Kidney tubule cell (primary cell): ENCODE measurements at regions not wholly inside any gene's neighbourhood (a gene's known extent, or its start where the extent isn't known, plus 50 kb on each side); places are given as distances from the start of the nearest gene placed in this dataset.
A peak's percentile ranks its signal among the peaks of the same experiment; 100 is the strongest.
"Not testable (repeated sequence)": the region's sequence is repeated elsewhere in the genome, so short reads cannot be mapped to it uniquely, and the experiment has no call there.

ENCODE experiments used
- DNase-seq: peaks from one replicate; pipeline ENCODE4 v3.0.0-alpha.2; 2018; ENCODE audit warnings: low spot score

DNA sequence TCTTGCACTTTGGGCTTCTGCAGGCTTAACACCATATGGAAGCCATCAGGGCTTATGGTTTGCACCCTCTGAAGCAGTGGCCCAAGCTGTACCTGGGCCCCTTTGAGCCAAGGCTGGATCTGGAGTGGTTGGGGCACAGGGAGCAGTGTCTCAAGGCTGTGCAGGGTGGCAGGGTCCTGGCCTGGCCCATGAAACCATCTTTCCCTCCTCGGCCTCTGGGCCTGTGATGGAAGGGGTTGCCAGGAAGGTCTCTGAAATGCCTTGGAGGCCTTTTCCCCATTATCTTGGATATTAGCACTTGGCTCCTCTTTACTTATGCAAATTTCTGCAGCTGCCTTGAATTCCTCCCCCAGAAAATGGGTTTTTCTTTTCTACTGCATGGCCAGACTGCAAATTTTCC is 134.7 kb upstream of the USP9X start:
- no peak for DNase-seq

DNA sequence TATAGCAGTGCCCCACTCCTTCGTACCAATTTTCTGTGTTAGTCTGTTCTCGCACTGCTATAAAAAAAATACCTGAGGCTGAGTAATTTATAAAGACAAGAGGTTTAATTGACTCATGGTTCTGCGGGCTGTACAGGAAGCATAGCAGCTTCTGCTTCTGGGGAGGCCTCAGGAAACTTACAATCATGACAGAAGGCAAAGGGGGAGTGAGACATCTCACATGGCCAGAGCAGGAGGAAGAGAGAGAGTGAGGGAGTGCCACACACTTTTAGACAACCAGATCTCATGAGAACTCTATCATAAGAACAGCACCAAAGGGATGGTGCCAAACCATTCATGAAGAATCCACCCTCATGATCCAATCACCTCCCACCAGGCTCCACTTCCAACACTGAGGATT is 133.8 kb upstream of the USP9X start:
- DNase-seq, result not testable (repeated sequence)

DNA sequence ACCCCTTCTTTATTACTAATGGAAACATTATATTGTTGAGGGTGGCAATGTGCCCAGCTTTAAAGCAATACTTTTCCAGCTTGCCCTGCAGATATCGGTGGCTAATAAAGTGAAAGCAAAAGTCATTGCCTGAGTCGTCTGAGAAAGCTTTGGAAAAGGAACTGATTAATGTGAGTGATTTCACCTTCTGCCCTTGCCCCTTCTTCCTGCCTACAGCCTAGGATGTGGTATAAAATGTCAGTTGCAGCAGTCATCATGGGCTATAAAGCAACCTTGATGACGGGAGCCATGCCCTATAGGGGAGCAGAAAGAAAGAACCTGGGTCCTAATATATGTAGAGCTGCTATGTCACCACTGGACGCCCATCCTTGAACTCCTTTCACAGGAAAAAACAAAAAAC is 132.4 kb upstream of the USP9X start:
- DNase-seq, result peak; percentile 42

DNA sequence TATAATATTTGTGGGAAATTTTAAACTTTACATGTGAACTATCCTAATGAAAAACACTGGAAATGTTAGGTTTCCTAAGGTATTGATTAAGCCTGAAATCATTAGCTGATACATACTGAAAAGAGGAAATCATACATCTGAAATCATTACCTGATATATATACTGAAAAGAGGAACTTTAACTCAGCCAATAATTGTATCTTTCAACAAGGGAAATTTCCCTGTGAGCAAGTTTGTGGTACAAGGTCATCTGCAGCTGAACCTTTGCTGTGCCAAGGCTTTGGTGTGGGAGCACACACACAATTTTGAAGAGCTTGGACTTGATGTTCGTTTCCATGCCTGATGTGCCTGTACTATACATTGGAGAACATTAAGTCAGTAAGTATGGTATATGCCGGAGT is 131.9 kb upstream of the USP9X start:
- DNase-seq, result no peak

DNA sequence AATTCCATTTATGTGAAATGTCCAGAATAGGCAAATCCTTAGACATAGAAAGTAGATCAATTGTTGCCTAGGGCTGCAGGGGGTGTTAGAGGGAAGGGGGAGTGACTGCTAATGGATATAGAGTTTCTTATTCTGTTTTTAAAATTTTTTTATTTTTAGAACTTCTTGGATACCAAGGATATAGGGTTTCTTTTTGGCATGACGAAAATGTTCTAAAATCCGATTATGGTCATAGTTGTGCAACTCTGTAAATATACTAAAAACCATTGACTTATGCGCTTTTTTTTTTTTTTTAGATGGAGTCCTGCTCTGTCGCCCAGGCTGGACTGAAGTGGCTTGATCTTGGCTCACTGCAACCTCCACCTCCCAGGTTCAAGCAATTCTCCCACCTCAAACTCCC is 125.2 kb upstream of the USP9X start:
- DNase-seq, result no peak

DNA sequence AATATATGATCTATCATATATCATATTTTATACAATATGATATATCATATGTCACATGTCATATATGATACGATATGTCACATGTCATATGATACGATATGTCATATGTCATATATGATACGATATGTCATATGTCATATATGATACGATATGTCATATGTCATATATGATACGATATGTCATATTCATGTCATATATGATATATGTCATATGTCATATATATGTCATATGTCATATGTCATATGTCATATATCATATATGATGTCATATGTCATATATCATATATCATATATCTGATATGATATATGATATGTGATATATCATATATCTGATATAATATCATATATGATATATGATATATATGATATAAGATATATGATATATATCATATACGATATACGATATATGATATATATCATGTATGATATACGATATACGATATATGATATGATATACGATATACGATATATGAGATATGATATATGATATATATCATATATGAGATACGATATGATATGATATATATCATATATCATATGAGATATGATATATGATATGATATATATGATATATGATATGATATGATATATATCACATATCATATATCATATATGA is 122.3 kb upstream of the USP9X start:
- no peak for DNase-seq

DNA sequence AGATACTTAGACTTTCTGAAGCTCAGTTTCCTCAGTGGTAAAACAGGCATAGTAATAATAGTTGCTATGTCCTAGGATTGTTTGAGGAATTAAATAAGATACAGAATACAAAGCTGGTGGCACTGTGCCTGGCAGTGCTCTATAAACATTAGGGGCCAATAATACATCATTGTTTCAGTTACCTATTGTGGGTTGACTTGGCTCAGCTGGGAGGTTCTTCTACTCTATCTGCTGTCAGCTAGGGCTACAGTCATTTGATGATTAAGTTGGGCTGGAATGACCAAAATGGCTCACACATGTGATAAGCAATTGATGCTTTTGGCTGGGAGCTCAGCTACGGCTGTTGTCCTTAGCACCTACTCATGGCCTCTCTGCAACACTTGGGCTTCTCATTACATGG is 121.2 kb upstream of the USP9X start:
- DNase-seq, result no peak

DNA sequence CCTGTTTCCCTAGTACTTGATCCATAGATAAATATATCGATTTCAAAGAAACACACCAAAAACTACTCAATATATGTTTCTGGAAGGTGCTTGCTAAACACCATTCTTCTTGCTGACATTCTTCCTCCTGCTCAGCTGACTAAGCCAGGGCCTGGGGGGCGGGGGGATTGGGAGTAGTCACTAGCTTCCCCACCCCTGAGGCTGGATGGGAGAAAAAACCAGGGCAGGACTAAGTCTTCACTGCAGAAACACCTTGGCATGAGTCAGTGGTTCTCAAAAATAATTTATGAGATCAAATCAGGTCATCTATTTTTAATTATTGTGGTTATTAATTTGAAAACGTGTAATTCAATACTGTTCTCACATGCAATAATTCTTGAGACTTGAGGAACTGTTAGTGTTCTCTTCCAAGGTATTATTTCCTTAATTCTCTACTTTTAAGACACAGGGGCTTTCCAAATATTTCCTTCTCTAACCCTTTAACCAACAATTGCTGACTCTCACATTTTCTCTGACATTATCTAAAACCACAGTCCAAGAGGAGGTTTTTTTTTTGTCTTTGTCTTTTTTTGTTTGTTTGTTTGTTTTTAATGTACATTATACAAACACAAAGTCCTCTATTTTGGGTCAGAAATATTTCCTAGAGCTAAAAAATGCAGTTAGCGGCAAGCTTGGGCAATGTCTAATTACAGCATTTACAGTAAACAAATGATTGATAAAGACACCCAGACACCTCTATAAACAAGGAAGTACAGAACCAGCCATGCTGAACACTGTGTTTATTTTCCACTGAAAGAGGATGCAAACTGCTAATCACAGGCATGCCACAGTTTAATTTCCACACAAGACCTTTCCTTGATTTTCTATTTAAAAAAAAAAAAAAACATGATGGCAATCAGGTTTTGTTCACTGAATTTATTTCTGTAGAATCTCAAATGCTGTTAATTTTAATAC is 120.3 kb upstream of the USP9X start:
- peak; percentile 28 for DNase-seq

DNA sequence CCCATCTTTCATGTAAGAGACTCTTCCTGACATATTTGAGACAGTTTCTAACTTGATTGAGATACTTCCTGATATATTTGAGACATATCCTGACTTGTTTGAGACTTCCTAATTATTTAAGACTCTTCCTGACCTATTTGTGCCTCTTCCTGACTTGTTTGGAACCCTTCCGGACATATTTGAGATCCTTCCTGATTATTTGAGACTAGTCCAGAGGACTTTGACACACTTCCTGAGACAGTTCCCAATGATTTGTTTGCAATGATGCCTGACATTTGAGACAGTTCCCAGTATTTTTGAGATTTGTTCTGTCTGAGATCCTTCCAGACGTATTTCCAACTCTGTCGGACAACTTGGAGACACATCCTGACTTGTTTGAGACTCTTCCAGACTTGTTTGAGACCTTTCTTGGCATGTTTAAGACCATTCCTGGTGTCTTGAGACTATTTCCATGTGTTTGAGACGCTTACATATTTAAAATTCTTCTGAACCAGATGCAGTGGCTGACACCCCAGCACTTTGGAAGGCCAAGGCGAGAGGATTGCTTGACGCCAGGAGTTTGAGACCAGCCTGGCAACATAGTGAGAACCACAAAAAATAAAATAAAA is 118.9 kb upstream of the USP9X start:
- no peak for DNase-seq

DNA sequence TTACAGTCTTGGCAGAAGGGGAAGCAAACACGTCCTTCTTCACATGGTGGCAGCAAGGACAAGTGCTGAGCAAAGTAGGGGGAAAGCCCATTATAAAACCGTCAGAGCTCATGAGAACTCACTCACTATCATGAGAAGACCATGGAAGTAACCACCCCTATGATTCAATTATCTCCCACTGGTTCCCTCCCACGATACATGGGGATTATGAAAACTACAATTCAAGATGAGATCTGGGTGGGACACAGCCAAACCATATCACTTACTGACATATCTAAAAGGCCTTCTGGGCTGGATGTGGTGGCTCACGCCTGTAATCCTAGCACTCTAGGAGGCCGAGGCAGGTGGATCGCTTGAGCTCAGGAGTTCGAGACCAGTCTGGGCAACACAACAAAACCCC is 117.1 kb upstream of the USP9X start:
- no peak for DNase-seq

DNA sequence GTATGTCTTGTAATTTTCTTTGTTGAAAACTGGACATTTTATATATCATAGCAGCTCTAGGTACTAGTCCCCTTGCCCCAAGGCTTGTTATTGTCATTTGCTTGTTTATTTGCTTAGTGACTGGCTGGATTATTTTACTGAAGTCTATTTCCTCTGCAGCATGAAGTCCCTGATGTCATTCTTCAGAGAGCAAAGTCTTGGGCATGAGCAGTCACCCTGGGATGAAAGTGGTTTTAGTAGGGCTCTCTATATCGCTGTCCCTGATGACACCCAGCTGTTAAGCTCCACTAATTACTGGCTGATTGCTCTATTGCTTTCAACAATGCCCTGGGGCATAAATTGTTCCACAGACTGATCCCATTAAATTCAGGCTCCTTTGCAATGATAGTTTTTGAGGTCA is 113.5 kb upstream of the USP9X start:
- DNase-seq, result peak; percentile 28

DNA sequence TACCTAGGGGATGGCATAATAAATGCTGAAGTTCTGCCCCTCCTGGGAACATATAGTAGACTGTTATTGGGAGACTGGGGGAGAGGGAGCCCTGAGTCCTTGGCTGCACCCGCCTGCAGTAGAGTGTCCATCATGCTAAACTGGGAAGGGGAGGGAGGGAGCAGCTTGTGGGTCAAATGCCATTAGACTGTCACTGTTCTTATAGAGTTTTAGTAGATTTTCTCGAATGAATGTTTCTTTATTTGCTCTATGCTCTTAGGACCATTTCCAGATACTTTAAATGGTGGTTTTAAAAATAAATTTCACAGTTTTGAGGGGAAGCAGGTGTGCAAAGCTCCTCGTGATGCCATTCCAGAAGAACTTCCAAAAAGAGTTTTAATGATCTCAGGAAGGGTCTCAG is 111.6 kb upstream of the USP9X start:
- DNase-seq, result no peak

DNA sequence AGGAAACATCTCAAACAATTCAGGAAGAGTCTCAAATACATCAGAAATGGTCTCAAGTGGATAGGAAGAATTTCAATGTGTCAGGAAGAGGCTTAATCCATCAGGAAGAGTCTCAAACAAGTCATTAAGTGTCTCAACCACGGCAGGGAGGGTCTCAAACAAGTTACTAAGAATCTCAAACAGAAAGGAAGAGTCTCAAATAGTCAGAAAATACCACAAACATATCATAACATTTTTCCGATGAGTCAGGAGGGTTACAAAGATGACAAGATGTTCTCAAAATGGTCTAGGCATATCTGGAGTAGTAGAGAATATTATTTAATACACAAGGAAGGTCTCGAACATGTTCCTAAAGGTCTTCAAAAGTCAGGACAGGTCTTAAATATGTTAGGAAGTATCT is 109.3 kb upstream of the USP9X start:
- DNase-seq, result no peak

DNA sequence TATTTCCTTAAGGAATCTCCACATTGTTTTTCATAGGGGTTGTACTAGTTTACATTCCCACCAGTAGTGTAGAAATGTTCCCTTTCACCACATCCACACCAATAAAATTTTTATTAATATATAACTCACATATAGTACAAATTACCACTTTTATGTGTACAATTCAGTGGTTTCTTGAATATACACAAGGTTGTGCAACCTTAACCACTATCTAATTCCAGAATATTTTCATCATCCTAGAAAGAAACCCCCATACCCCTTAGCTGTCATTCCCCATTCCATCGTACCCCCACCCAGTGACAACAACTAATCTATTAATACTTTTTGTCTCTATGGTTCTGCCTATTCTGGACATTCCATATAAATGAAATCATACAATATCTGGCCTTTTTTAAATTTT is 108.3 kb upstream of the USP9X start:
- DNase-seq, result no peak

DNA sequence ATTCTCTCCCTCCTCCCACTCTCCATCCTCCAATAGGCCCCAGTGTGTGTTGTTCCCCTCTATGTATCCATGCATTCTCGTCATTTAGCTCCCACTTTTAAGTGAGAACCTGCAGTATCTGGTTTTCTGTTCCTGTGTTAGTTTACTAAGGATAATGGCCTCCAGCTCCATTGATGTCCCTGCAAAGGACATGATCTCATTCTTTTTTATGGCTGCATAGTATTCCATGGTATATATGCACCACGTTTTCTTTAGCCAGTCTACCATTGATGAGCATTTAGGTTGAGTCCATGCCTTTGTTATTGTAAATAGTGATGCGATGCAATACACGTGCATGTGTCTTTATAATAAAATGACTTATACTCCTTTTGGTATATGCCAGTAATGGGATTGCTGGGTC is 100.3 kb upstream of the USP9X start:
- no peak for DNase-seq

DNA sequence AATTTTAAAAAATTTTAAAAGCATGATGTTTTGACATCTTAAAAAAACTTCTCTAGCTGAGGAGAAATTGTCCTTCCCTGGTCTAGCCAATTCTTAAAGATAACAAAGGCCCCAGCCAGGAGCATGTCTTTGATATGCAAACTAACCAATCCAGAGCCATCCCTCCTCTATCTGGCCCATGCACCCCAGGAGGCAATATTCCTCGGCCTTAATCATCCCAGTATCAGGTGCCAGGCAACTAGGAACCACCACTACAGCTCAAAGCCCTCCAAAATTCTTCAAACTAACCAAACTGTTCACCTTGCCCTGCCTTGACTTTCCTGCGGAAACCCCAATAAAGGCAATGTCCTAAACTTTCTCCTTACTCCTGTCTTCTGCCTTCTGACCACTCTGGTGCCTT is 97.8 kb upstream of the USP9X start:
- no peak for DNase-seq

DNA sequence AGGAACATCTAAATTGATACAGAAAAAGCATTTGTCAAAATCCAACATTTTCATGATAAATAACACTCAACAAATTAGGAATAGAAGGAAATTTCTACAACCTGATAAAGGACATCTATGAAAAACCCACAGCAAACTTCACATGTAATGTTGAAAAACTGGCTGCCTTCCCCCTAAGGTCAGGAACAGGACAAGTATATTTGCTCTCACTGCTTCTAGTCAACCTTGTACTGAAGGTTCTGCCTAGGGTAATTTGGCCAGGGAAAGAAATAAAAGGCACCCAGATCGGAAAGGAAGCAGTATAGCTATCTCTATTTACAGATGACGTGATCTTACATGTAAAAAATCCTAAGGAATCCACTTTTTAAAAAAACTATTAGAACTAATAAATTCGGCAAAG is 97.1 kb upstream of the USP9X start:
- DNase-seq, result no peak

DNA sequence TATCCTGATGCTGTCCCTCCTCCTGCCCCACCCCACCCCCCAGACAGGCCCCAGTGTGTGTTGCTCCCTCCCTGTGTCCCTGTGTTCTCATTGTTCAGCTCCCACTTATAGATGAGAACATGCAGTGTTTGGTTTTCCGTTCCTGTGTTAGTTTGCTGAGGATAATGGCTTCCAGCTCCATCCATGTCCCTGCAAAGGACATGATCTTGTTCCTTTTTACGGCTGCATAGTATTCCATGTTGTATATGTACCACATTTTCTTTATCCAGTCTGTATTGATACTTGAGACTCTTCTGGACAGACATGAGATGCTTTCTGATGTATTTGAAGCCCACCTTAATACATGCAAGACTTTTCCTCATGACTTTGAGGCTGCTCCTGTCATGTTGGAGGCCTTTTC is 91.8 kb upstream of the USP9X start:
- DNase-seq, result not testable (repeated sequence)

DNA sequence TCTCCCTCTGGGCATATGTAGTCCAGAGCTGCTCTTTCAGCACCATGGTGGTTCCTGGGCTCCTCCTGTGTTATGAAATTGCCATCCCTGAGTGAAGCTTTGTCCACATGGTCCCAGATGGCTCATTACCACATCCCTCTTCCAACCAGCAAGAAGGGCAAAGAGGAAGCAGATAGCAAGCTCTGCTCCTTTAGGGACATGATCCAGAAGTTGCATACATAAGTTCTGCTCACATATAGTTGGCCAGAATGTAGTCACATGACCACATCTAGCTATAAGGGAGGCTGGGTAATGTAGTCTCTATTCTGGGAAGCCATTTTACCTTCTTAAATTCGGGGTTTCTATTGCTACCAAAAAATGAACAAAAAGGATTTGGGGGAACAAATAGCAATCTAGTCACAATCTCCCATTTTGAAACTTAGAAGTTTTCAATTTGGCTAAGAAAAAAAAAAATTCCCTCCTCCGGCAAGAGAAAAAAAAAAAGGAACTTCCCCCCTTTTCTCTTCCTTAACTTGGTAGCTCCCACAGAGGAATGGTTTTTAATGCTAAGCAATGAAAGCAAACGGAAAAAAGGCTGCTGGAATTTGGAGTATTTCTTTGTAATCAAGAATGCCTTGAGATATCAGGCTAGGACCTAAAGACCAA is 88.2 kb upstream of the USP9X start:
- DNase-seq, result peak; percentile 36

DNA sequence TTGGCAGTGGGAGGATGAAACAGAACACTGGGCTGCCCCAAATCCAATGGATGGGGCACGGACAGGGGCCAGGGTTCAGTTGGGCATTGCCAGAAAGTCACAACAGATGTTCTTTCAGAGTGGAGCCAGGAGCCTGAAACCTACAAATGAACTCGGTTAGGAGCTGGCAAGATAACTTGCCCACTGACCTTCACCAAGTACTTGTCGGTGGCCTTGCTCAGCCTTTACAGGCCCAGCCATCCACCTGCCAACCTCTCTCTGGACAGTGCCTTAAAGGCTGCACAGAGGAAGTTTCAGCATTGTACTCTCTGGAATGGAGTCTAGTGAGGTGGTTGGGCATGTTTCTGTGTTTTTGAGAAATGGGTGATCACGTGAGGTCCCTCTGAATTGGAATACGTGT is 87.1 kb upstream of the USP9X start:
- DNase-seq, result no peak

DNA sequence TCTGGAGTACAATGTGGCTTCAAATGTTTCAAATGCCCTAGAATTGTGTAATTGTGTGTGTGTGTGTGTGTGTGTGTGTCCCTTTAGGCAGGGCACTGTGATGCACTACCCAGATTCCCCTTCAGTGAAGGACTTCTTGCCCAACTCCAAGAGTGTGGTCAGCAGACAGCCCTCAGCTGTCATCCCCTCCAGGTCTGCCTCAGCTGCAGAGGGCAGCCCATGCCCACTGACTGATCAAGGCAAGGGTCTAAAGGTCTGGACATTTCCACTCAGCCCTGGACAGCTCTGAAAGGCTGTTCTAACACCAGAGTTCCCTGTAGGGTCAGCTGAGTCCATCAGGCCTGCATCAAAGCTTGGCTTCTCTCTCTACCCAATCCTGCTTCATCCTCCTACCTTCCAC is 83.9 kb upstream of the USP9X start:
- no peak for DNase-seq

DNA sequence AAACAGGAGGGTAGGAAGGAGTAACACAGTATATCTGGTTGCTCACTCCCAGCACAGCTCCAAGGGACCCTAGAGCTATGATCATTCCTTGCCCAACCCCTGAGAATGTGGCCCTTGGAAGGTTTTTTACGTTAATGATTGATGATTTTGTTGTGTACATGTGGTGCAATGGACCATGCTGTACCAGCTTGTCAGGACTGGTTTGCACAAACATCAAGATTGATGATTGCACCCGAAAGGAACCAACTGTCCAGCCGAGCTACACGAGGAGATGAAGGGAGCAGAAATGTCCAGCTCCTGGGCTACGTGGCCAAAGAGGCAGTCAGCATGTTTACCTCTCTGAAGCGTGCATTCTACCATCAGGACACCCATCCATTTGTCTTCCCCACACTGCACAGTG is 83.2 kb upstream of the USP9X start:
- DNase-seq, result peak; percentile 71
